Body of pancreas (tissue), 4 donors: ENCODE measurements at regions not wholly inside any gene's neighbourhood (a gene's known extent, or its start where the extent isn't known, plus 50 kb on each side); places are given as distances from the start of the nearest gene placed in this dataset.

Source experiments
- ATAC-seq: fragments of 150-250 bp; one replicate; pipeline ENCODE4 v1.9.1; 2016
- DNase-seq, 4 donors: peaks; one replicate each; pipeline ENCODE4 v3.0.0-alpha.2; 2019
- H3K27ac ChIP-seq, 4 donors: fragments of 200-600 bp; sonication (generic); 1 replicate in 3 of 4; 2 replicates in 1 of 4; pipeline versions ENCODE4 v1.5.1 to v1.6.1; 2016 to 2019; ENCODE audit warnings: mild to moderate bottlenecking in 1 of 4, mixed read lengths in 1 of 4, moderate library complexity in 1 of 4
- H3K27me3 ChIP-seq, 2 donors: fragments of 200-600 bp; sonication (generic); one replicate each; pipeline ENCODE4 v1.6.0; 2016; ENCODE audit warnings: mild to moderate bottlenecking in 1 of 2
- H3K36me3 ChIP-seq, 2 donors: fragments of 200-600 bp; sonication (generic); replicated peaks in 1 of 2; 2 replicates each; pipeline ENCODE4 v1.5.1; 2016; ENCODE audit warnings: low read depth in 2 of 2; ENCODE audit not compliant: insufficient read depth in 1 of 2
- H3K4me1 ChIP-seq: fragments of 200-600 bp; sonication (generic); one replicate; pipeline ENCODE4 v1.6.0; 2016
- H3K4me3 ChIP-seq, 2 donors: fragments of 200-600 bp; sonication (generic); 1 replicate in 1 of 2; 2 replicates in 1 of 2; pipeline ENCODE4 v1.5.1; 2016 to 2019
- H3K9me3 ChIP-seq, 3 donors: fragments of 200-600 bp; sonication (generic); 1 replicate in 2 of 3; 2 replicates in 1 of 3; pipeline ENCODE4 v1.5.1; 2016
- POLR2A ChIP-seq, 3 donors: fragments of 450-650 bp; IDR thresholded peaks; one replicate each; pipeline ENCODE4 v1.6.1; 2016; ENCODE audit warnings: antibody characterized with exemption in 3 of 3, mild to moderate bottlenecking in 2 of 3
- WGBS, 2 donors: methylation state at CpG; one replicate each; pipeline ENCODE4 v1.1.5; 2017; 5-methylcytosine and 5-hydroxymethylcytosine counted together
- intact Hi-C: fragments of 100-400 bp; cut with DNase I; formaldehyde crosslinking; loops from one replicate; pipeline ENCODE4 v1.15.1; 2023
- TF ChIP-seq, protein P1 (sequence below), 7 experiments: fragments of 450-650 bp in 4 of 7; fragments of 200-600 bp in 3 of 7; sonication (generic) in 3 of 7; IDR thresholded peaks; one replicate each; pipeline ENCODE4 v1.5.1; 2016 to 2019; ENCODE audit warnings: antibody characterized with exemption in 7 of 7

DNA sequence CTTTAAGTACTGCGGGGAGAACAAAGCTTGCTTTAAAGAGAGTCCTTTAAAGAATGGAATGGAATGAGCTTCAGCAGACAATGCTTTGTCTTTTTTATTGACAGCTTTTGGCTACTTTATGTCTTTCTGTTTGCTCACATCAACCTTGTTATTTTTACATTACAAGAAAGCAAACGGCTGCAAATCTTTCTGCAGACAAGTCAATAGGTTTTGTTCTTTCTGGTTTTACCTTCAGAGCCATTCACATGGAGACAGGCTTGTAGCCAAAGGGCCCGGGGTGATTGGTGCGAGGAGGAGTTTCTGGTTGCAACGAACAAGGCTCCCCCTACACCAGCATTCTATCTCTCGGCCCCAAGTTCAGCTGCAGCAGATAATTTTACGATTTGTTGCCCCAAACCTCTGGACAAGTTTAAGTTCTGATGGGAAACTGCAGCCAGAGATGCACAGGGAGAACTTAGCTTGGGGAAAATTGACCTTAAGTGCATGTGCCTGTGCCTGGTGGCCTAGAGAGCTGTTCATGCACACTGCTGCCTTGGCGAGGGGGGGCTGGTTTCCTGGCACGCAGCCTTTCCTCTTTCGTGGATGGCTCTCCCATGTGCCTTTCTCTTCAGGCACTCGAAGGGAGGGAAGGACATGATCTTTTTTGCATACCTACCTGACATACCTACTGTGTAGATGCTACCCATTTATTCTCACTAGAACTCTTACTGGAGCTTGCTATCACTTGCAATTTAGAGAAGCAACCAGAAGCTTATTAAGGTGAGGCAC lies 543.2 kb downstream of the DCDC2C start:
- ATAC-seq = no peak

DNA sequence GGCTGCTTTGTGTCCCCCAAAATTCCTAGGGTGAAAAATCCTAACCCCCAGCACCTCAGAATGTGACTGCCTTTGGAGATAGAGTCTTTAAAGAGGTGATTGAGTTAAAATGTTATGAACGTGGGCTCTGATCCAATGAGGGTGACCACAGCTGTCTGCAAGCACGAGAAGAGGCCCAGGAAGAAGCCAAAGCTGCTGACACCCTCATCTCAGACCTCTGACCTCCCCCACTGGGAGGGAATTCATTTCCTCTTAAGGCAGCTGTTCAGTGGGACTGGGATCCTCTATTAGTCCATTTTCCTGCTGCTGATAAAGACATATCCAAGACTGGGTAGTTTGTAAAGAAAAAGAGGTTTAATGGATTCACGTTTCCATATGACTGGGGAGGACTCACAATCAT lies 544.4 kb downstream of the DCDC2C start:
- Histone ChIP-seq H3K27me3 (no peaks in the 10 kb centered on the region), H3K9me3 (no peaks in the 10 kb centered on the region), H3K36me3 (no peaks in the 10 kb centered on the region), H3K4me3 (no peak overlapping the region), H3K4me1 (no peaks in the 10 kb centered on the region), H3K27ac (no peak overlapping the region)
- ATAC-seq (no peak), DNase-seq (no peak)
- TF ChIP-seq, protein P1, sequence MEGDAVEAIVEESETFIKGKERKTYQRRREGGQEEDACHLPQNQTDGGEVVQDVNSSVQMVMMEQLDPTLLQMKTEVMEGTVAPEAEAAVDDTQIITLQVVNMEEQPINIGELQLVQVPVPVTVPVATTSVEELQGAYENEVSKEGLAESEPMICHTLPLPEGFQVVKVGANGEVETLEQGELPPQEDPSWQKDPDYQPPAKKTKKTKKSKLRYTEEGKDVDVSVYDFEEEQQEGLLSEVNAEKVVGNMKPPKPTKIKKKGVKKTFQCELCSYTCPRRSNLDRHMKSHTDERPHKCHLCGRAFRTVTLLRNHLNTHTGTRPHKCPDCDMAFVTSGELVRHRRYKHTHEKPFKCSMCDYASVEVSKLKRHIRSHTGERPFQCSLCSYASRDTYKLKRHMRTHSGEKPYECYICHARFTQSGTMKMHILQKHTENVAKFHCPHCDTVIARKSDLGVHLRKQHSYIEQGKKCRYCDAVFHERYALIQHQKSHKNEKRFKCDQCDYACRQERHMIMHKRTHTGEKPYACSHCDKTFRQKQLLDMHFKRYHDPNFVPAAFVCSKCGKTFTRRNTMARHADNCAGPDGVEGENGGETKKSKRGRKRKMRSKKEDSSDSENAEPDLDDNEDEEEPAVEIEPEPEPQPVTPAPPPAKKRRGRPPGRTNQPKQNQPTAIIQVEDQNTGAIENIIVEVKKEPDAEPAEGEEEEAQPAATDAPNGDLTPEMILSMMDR (IDR thresholded peaks at IDR 0.05) = no peak
- TF ChIP-seq POLR2A (IDR thresholded peaks at IDR 0.05) = no peak
- intact Hi-C loops = no loop called here
- WGBS, 2 donors = 38 to 54% methylated on average over 3 of the region's 3 CpGs

More for the DNA sequence above, 543.2 kb downstream of the DCDC2C start:
- Histone ChIP-seq H3K36me3 (no peaks in the 10 kb centered on the region), H3K9me3 (no peaks in the 10 kb centered on the region), H3K27ac (no peak overlapping the region), H3K4me1 (no peaks in the 10 kb centered on the region), H3K27me3 (no peaks in the 10 kb centered on the region), H3K4me3 (no peak overlapping the region)
- TF ChIP-seq POLR2A (IDR thresholded peaks at IDR 0.05) = no peak
- TF ChIP-seq, protein P1 (IDR thresholded peaks at IDR 0.05) = no peak
- DNase-seq = no peak
- intact Hi-C loops = no loop called here
- 23 to 28% methylated on average over 11 of the region's 11 CpGs for WGBS, 2 donors

DNA sequence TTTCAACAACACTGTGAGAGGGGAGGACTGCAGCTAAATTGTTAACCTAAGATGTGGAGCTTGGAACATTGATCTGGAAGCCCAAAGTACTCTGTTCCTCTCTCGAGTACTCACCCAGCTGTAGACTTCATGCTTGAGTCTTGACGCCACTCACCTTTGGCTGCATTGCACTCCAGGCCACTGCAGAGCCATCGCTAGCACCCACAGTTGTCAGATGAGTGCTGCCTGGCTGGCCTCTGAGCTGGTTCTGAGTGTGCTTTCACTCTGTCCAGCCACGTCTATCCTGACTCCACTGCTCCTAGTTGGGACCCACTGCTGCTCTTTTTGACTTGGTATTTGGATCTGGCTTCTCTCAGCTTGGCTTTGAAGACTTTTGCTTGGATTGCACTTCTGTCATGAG lies 552.1 kb downstream of the DCDC2C start:
- Histone ChIP-seq H3K36me3 (no peaks in the 10 kb centered on the region), H3K9me3 (no peaks in the 10 kb centered on the region), H3K4me1 (no peaks in the 10 kb centered on the region), H3K4me3 (no peak overlapping the region), H3K27ac (no peak overlapping the region), H3K27me3 (no peaks in the 10 kb centered on the region)
- 46 to 63% methylated on average over 4 of the region's 4 CpGs for WGBS, 2 donors
- intact Hi-C loops = no loop called here
- ATAC-seq = no peak
- TF ChIP-seq POLR2A (IDR thresholded peaks at IDR 0.05) = no peak
- TF ChIP-seq, protein P1 (IDR thresholded peaks at IDR 0.05) = no peak
- DNase-seq = no peak

DNA sequence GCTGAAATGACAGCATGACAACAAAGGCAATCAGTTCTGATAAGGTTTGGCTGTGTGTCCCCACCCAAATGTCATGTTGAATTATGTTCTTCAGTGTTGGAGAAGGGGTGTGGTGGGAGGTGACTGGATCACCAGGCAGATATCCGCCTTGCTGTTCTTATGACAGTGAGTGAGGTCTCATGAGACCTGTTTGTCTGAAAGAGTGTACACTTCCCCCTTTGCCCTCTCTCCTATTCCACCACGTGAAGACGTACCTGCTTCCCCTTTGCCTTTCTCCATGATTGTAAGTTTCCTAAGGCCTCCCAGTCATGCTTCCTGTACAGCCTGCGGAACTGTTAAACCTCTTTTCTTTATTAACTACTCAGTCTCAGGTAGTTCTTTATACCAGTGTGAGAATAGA lies 553.0 kb downstream of the DCDC2C start:
- Histone ChIP-seq H3K27ac (no peak overlapping the region), H3K36me3 (no peaks in the 10 kb centered on the region), H3K27me3 (no peaks in the 10 kb centered on the region), H3K9me3 (no peaks in the 10 kb centered on the region), H3K4me1 (no peaks in the 10 kb centered on the region), H3K4me3 (no peak overlapping the region)
- DNase-seq = no peak
- intact Hi-C loops = no loop called here
- 45 to 63% methylated on average over 4 of the region's 4 CpGs for WGBS, 2 donors
- TF ChIP-seq POLR2A (IDR thresholded peaks at IDR 0.05) = no peak
- TF ChIP-seq, protein P1 (IDR thresholded peaks at IDR 0.05) = no peak
- no peak for ATAC-seq

DNA sequence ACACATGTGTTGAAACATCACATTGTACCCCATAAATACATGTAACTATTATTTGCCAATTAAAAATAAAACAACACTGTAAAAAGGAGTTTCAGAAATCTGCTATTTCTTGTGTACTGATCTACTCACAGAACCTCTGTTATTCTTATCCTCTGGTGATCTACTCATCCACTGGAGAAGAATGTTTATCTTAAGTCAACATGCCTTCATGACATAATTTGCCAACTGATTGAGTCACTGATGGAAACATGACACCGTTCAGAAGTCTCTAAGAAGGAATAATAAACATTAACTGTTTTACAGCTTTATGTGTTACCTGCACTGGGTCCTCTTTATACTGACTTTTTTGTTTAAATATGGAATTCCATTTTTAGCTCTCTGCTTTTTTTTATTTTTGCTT lies 555.2 kb downstream of the DCDC2C start:
- Histone ChIP-seq H3K4me3 (no peak overlapping the region), H3K36me3 (no peaks in the 10 kb centered on the region), H3K27ac (no peak overlapping the region), H3K9me3 (no peaks in the 10 kb centered on the region), H3K27me3 (no peaks in the 10 kb centered on the region), H3K4me1 (no peaks in the 10 kb centered on the region)
- ATAC-seq = no peak
- DNase-seq = no peak
- intact Hi-C loops = no loop called here
- WGBS, 2 donors = 10 to 31% methylated on average over 1 of the region's 1 CpG
- no peak for TF ChIP-seq POLR2A (IDR thresholded peaks at IDR 0.05)
- TF ChIP-seq, protein P1 (IDR thresholded peaks at IDR 0.05) = no peak
